Esophagus muscularis mucosa (tissue), 4 donors: ENCODE measurements at regions not wholly inside any gene's neighbourhood (a gene's known extent, or its start where the extent isn't known, plus 50 kb on each side); places are given as distances from the start of the nearest gene placed in this dataset.

Source experiments
- DNase-seq: peaks from one replicate; pipeline ENCODE4 v3.0.0-alpha.2; 2017; ENCODE audit errors: extremely low spot score
- H3K27ac ChIP-seq, 4 donors: fragments of 200-600 bp; sonication (generic); replicated peaks in 1 of 4; 1 replicate in 3 of 4; 2 replicates in 1 of 4; pipeline ENCODE4 v1.5.1; 2016 to 2019; ENCODE audit warnings: mild to moderate bottlenecking in 1 of 4
- H3K27me3 ChIP-seq, 4 donors: fragments of 200-600 bp; sonication (generic); one replicate each; pipeline versions ENCODE4 v1.5.1 to v1.6.0; 2016 to 2019
- H3K36me3 ChIP-seq, 4 donors: fragments of 200-600 bp; sonication (generic); one replicate each; pipeline ENCODE4 v1.5.1; 2016 to 2019
- H3K4me1 ChIP-seq, 4 donors: fragments of 200-600 bp; sonication (generic); one replicate each; pipeline ENCODE4 v1.5.1; 2016 to 2019
- H3K4me3 ChIP-seq, 4 donors: fragments of 200-600 bp; sonication (generic); 1 replicate in 2 of 4; 2 replicates in 2 of 4; pipeline ENCODE4 v1.5.1; 2016 to 2019; ENCODE audit warnings: mild to moderate bottlenecking in 4 of 4, moderate library complexity in 1 of 4
- H3K9me3 ChIP-seq, 4 donors: fragments of 200-600 bp; sonication (generic); 1 replicate in 3 of 4; 2 replicates in 1 of 4; pipeline ENCODE4 v1.5.1; 2016 to 2019
- CTCF ChIP-seq, 3 experiments: fragments of 200-600 bp in 2 of 3; fragments of 450-650 bp in 1 of 3; sonication (generic) in 2 of 3; IDR thresholded peaks; one replicate each; pipeline ENCODE4 v1.5.1; 2017 to 2019; ENCODE audit warnings: antibody characterized with exemption in 3 of 3, mild to moderate bottlenecking in 2 of 3, moderate library complexity in 1 of 3
- EP300 ChIP-seq: sonication (generic); formaldehyde crosslinking; IDR thresholded peaks from one replicate; pipeline ENCODE4 v1.6.1; 2017; ENCODE audit warnings: antibody characterized with exemption
- POLR2A ChIP-seq: fragments of 450-650 bp; IDR thresholded peaks from one replicate; pipeline ENCODE4 v1.6.1; 2017; ENCODE audit warnings: antibody characterized with exemption, moderate library complexity, mild to moderate bottlenecking, low read depth
- POLR2AphosphoS5 ChIP-seq, 2 donors: sonication (generic); formaldehyde crosslinking; IDR thresholded peaks; one replicate each; pipeline ENCODE4 v1.6.1; 2017; ENCODE audit warnings: antibody characterized with exemption in 2 of 2
- WGBS: methylation state at CpG from one replicate; pipeline ENCODE4 v1.1.5; 2018; 5-methylcytosine and 5-hydroxymethylcytosine counted together
- intact Hi-C: fragments of 100-400 bp; cut with DNase I; formaldehyde crosslinking; loops from one replicate; pipeline ENCODE4 v1.15.1; 2023

GRCh38 chr2:128399690-128400291 lies 81.1 kb upstream of the HS6ST1 start:
- intact Hi-C loops = no loop called here
- Histone ChIP-seq H3K27me3 (no peaks in the 10 kb centered on the region), H3K27ac (no peak overlapping the region), H3K9me3 (no peaks in the 10 kb centered on the region), H3K4me3 (no peak overlapping the region), H3K4me1 (no peaks in the 10 kb centered on the region), H3K36me3 (no peaks in the 10 kb centered on the region)
- TF ChIP-seq POLR2AphosphoS5 (IDR thresholded peaks at IDR 0.05) (no peak), CTCF (IDR thresholded peaks at IDR 0.05) (no peak), EP300 (no peak), POLR2A (no peak)
- 76% methylated on average over 5 of the region's 5 CpGs for WGBS
- no peak for DNase-seq

DNA sequence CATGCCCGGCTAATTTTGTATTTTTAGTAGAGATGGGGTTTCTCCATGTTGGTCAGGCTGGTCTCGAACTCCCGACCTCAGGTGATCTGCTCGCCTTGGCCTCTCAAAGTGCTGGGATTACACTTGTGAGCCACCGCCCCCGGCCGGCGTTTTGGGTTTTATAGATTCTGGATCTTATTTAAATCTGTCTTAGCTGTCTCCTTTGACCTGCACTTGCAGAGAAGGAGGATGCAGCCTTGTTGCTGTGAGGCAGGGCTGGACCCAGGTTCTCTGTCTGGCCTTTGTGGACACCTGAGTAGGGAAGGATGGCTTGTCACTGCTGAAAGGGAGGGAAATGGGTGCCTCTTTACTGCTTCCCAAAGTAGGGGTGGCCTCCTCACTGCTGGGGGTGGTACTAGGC lies 83.0 kb upstream of the HS6ST1 start:
- DNase-seq = no peak
- Histone ChIP-seq H3K4me1 (no peaks in the 10 kb centered on the region), H3K27me3 (no peaks in the 10 kb centered on the region), H3K36me3 (no peaks in the 10 kb centered on the region), H3K27ac (no peak overlapping the region), H3K4me3 (no peak overlapping the region), H3K9me3 (no peaks in the 10 kb centered on the region)
- TF ChIP-seq CTCF (IDR thresholded peaks at IDR 0.05) (no peak), EP300 (no peak), POLR2AphosphoS5 (IDR thresholded peaks at IDR 0.05) (no peak), POLR2A (no peak)
- intact Hi-C loops = no loop called here
- WGBS = 71% methylated on average over 1 of the region's 8 CpGs

- Histone ChIP-seq H3K27me3 (peaks cover 0 to 4% (median 0%) of the 10 kb centered on the region in 4 donors), H3K27ac (no peak overlapping the region), H3K4me3 (no peak overlapping the region), H3K36me3 (no peaks in the 10 kb centered on the region), H3K4me1 (no peaks in the 10 kb centered on the region), H3K9me3 (no peaks in the 10 kb centered on the region)
- intact Hi-C loops = no loop called here
- DNase-seq = no peak
- WGBS = 80% methylated on average over 13 of the region's 13 CpGs
- TF ChIP-seq POLR2AphosphoS5 (IDR thresholded peaks at IDR 0.05) (no peak), POLR2A (no peak), EP300 (no peak), CTCF (IDR thresholded peaks at IDR 0.05) (no peak)
These were observed 84.4 kb upstream of the HS6ST1 start for GRCh38 chr2:128402911-128403670.

DNA sequence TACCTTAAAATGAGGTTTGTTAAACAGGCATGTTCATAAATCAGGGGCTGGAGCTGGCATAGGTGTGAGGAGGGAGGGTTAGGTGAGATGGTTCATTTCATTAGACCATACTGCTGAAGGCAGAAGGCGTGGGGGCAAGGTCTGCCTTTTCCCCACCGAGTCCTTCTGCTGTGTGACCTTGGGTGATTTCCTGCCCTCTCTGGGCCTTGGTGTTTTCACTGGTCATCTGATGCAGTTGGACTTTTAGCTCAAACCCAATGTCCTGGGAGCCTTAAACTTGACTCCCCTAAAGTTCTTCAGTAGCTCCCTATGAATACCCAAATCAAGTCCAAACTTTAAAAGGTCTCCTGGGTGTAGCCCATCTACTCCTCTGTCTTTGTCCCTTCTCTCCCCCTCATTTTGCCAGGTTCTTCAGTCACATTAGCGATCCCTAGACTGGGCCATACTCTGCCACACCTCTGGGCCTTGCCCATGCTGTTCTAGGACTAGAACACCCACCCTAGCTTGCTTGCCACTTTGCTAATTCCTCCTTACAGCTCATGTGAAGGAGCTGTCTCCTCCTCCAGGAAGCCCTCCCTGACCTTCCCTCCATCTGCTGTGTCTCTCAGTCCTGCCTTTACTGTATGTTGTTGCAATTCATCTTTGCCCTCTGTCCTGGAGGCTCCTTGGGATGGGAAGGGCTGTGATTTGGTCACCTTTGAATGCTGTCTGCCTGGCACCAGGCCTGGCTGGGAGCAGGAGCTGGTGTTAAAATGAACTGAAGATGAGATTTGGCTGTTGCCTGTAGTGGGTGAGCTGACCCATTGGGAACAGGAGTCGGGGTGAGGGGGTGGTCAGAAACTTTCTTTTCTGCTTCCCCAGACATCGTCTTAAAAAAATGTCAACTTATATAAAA lies 85.4 kb upstream of the HS6ST1 start:
- TF ChIP-seq POLR2AphosphoS5 (IDR thresholded peaks at IDR 0.05) (no peak), POLR2A (no peak), CTCF (IDR thresholded peaks at IDR 0.05) (no peak), EP300 (no peak)
- 90% methylated on average over 5 of the region's 5 CpGs for WGBS
- Histone ChIP-seq H3K4me3 (no peak overlapping the region), H3K27ac (no peak overlapping the region), H3K27me3 (peaks cover 0 to 4% (median 0%) of the 10 kb centered on the region in 4 donors), H3K36me3 (no peaks in the 10 kb centered on the region), H3K9me3 (no peaks in the 10 kb centered on the region), H3K4me1 (peaks cover 0 to 4% (median 0%) of the 10 kb centered on the region in 4 donors)
- intact Hi-C loops = no loop called here
- no peak for DNase-seq
